ENCODE measurements at regions not wholly inside any gene's neighbourhood (a gene's known extent, or its start where the extent isn't known, plus 50 kb on each side); places are given as distances from the start of the nearest gene placed in this dataset.
"Not testable (repeated sequence)": the region's sequence is repeated elsewhere in the genome, so short reads cannot be mapped to it uniquely, and the experiment has no call there.

DNA sequence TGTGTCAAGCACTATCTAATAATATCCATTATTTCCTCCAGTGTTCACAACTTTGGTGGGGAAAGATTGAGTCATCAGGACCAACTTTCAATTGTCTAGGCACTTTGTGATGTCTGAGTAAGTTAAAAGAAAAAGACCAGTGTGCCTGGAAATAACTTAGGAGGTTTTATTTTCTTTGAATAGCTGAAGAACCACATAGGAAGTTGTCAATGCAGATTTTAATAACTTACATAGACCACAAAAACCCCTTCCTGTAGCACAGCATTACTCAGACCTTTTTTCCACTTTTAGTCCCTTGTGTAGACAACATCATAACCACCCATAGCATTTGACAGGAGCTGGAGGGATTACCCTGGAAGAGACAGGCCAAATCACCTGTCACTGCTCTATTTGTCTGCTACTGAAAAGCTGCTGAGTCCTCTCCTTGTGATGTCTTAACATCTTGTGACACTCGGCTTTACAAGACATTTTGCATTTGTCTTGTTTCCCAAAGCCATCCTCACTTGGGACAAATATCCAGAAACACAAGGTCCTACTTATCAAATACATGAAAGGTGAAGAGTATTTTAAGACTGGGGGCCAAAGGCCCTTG is 241.5 kb upstream of the PTER start:
- Mint-ChIP-seq H3K9me3 (peaks cover 0 to 6% (median 0%) of the 10 kb centered on the region in 3 donors), H3K4me1 (peaks cover 0 to 15% (median 10%) of the 10 kb centered on the region in 3 donors), H3K27ac (no peak overlapping the region), H3K4me3 (no peak overlapping the region), H3K36me3 (no peaks in the 10 kb centered on the region), H3K27me3 (no peaks in the 10 kb centered on the region)
- WGBS (ENCODE audit: insufficient coverage), result 40% methylated on average over 1 of the region's 1 CpG
- no peak overlapping the region for H3K4me3 ChIP-seq (ENCODE audit: control insufficient read depth in 1 of 2, extremely low read depth in 1 of 2, low read length in 1 of 2)
- DNase-seq (no peak), ATAC-seq (replicated peaks in 1 of 4) (peak in 2 of 4 experiments; percentile 27 to 31)
- no peak overlapping the region for H3K27ac ChIP-seq (ENCODE audit: low read length)
- H3K27me3 ChIP-seq (replicated peaks in 1 of 2; ENCODE audit: control insufficient read depth in 2 of 2, extremely low read depth in 1 of 2, insufficient read depth in 2 of 2, low read length in 1 of 2), result no peaks in the 10 kb centered on the region
- POLR2A ChIA-PET, result no interaction called here
- no peaks in the 10 kb centered on the region for H3K36me3 ChIP-seq (ENCODE audit: control insufficient read depth in 2 of 2, extremely low read depth in 1 of 2, insufficient read depth in 1 of 2, low read length in 1 of 2)
- CTCF ChIA-PET, result interaction anchor here in 1 of 2 donors (0.5 kb wide), 1 partner anchor 349 kb away, joined by 7 read pairs; no protein-coding TSS in a partner anchor
- no peaks in the 10 kb centered on the region for H3K4me1 ChIP-seq (ENCODE audit: control insufficient read depth in 1 of 2, extremely low read depth in 1 of 2, insufficient read depth in 2 of 2, low read length in 2 of 2)
- no peaks in the 10 kb centered on the region for H3K9me3 ChIP-seq

DNA sequence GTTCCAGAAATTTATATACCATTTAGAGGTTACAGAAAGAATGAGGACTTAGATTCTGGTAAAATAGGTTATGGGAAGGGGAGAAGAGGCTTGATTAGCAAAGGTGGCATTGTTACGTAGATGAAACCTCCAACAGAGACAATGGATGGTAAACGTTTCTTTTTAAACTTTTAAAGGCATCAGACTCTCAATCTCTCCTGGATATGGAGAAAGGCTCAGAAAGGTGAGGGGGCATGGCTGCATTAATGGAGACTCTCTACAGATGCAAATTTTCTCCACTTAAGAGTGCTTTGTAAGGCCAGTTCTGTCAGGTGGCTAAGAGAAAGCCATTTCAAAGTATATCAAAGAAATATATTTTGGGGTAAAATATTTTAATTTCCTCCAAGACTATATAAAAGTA is 240.9 kb upstream of the PTER start:
- Mint-ChIP-seq H3K27me3 (no peaks in the 10 kb centered on the region), H3K4me1 (peaks cover 0 to 15% (median 10%) of the 10 kb centered on the region in 3 donors), H3K27ac (no peak overlapping the region), H3K9me3 (peaks cover 0 to 6% (median 6%) of the 10 kb centered on the region in 3 donors), H3K4me3 (no peak overlapping the region), H3K36me3 (no peaks in the 10 kb centered on the region)
- Histone ChIP-seq H3K4me1 (ENCODE audit: control insufficient read depth in 1 of 2, extremely low read depth in 1 of 2, insufficient read depth in 2 of 2, low read length in 2 of 2) (no peaks in the 10 kb centered on the region), H3K4me3 (ENCODE audit: control insufficient read depth in 1 of 2, extremely low read depth in 1 of 2, low read length in 1 of 2) (no peak overlapping the region), H3K36me3 (ENCODE audit: control insufficient read depth in 2 of 2, extremely low read depth in 1 of 2, insufficient read depth in 1 of 2, low read length in 1 of 2) (no peaks in the 10 kb centered on the region), H3K9me3 (no peaks in the 10 kb centered on the region), H3K27me3 (replicated peaks in 1 of 2; ENCODE audit: control insufficient read depth in 2 of 2, extremely low read depth in 1 of 2, insufficient read depth in 2 of 2, low read length in 1 of 2) (no peaks in the 10 kb centered on the region), H3K27ac (ENCODE audit: low read length) (no peak overlapping the region)
- no CpG with 5 or more reads among the region's 2 CpGs for WGBS (ENCODE audit: insufficient coverage)
- no peak for ATAC-seq (replicated peaks in 1 of 4)
- CTCF ChIA-PET, result no interaction called here
- POLR2A ChIA-PET, result no interaction called here
- no peak for DNase-seq

DNA sequence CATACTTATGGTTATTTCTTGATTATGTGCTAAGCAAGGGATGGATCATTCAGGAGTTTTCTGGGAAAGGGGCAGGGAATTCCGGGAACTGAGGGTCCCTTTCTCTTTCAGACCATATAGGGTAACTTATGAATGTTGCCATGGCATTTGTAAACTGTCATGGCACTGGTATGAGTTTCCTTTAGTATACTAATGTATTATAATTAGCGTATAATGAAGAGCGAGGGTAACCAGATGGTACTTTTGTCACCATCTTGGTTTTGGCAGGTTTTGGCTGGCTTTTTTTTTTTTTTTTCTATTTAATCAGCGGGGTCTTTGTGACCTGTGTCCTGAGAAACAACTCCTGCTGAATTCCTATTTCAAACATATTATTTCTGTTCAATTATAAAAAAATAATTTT is 237.6 kb upstream of the PTER start:
- H3K4me3 ChIP-seq (ENCODE audit: control insufficient read depth in 1 of 2, extremely low read depth in 1 of 2, low read length in 1 of 2), result no peak overlapping the region
- Mint-ChIP-seq H3K36me3 (no peaks in the 10 kb centered on the region), H3K27me3 (peaks cover 0 to 4% of the 10 kb centered on the region in 2 donors), H3K9me3 (peaks cover 0 to 10% (median 7%) of the 10 kb centered on the region in 3 donors), H3K4me3 (no peak overlapping the region), H3K4me1 (peaks cover 0 to 15% (median 10%) of the 10 kb centered on the region in 3 donors), H3K27ac (no peak overlapping the region)
- H3K9me3 ChIP-seq, result no peaks in the 10 kb centered on the region
- ATAC-seq (replicated peaks in 1 of 4), result no peak
- CTCF ChIA-PET, result no interaction called here
- no CpG with 5 or more reads among the region's 4 CpGs for WGBS (ENCODE audit: insufficient coverage)
- H3K27me3 ChIP-seq (replicated peaks in 1 of 2; ENCODE audit: control insufficient read depth in 2 of 2, extremely low read depth in 1 of 2, insufficient read depth in 2 of 2, low read length in 1 of 2), result no peaks in the 10 kb centered on the region
- H3K27ac ChIP-seq (ENCODE audit: low read length), result no peak overlapping the region
- no peaks in the 10 kb centered on the region for H3K4me1 ChIP-seq (ENCODE audit: control insufficient read depth in 1 of 2, extremely low read depth in 1 of 2, insufficient read depth in 2 of 2, low read length in 2 of 2)
- POLR2A ChIA-PET, result no interaction called here
- no peak for DNase-seq
- no peaks in the 10 kb centered on the region for H3K36me3 ChIP-seq (ENCODE audit: control insufficient read depth in 2 of 2, extremely low read depth in 1 of 2, insufficient read depth in 1 of 2, low read length in 1 of 2)

DNA sequence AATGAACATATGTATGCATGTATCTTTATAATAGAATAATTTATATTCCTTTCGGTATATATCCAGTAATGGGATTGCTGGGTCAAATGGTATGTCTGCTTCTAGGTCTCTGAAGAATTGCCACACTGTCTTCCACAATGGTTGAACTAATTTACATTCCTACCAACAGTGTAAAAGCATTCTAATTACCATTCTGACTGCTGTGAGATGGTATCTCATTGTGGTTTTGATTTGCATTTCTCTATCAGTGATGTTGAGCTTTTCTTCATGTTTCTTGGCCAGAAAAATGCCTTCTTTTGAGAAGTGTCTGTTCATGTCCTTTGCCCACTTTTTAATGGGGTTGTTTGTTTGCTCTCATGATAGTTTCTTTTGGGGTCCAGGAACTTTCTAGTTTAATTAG is 213.2 kb upstream of the PTER start:
- POLR2A ChIA-PET; H3K4me1 ChIP-seq (ENCODE audit: control insufficient read depth in 1 of 2, extremely low read depth in 1 of 2, insufficient read depth in 2 of 2, low read length in 2 of 2); H3K36me3 Mint-ChIP-seq; H3K4me1 Mint-ChIP-seq; H3K27ac ChIP-seq (ENCODE audit: low read length); H3K9me3 ChIP-seq; DNase-seq; H3K4me3 Mint-ChIP-seq; H3K27me3 ChIP-seq (replicated peaks in 1 of 2; ENCODE audit: control insufficient read depth in 2 of 2, extremely low read depth in 1 of 2, insufficient read depth in 2 of 2, low read length in 1 of 2); H3K36me3 ChIP-seq (ENCODE audit: control insufficient read depth in 2 of 2, extremely low read depth in 1 of 2, insufficient read depth in 1 of 2, low read length in 1 of 2); H3K27ac Mint-ChIP-seq; H3K27me3 Mint-ChIP-seq; ATAC-seq (replicated peaks in 1 of 4); H3K4me3 ChIP-seq (ENCODE audit: control insufficient read depth in 1 of 2, extremely low read depth in 1 of 2, low read length in 1 of 2); CTCF ChIA-PET: not testable (repeated sequence)
- peaks cover 17 to 40% (median 21%) of the 10 kb centered on the region in 3 donors for H3K9me3 Mint-ChIP-seq
- no CpG with 5 or more reads among the region's 1 CpG for WGBS (ENCODE audit: insufficient coverage)

DNA sequence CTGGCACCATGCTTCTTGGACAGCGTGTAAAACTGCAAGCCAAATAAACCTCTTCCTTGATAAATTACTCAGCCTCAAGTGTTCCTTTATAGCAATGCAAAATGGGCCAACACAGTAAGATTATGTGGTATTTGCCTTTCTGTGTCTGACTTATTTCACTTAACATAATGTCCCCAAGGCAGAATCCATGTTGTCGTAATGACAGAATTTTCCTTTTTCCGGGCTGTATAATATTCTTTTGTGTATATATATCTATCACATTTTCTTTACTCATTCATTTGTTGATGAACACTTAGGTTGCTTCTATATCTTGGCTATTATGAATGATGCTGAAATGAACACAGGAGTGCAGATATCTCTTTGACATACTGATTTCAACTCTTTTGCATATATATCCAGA is 209.1 kb upstream of the PTER start:
- Mint-ChIP-seq H3K27me3 (no peaks in the 10 kb centered on the region), H3K36me3 (no peaks in the 10 kb centered on the region), H3K4me3 (no peak overlapping the region), H3K27ac (no peak overlapping the region), H3K9me3 (peaks cover 3 to 22% (median 12%) of the 10 kb centered on the region in 3 donors), H3K4me1 (no peaks in the 10 kb centered on the region)
- DNase-seq (no peak), ATAC-seq (replicated peaks in 1 of 4) (no peak)
- Histone ChIP-seq H3K27ac (ENCODE audit: low read length) (no peak overlapping the region), H3K4me1 (ENCODE audit: control insufficient read depth in 1 of 2, extremely low read depth in 1 of 2, insufficient read depth in 2 of 2, low read length in 2 of 2) (no peaks in the 10 kb centered on the region), H3K36me3 (ENCODE audit: control insufficient read depth in 2 of 2, extremely low read depth in 1 of 2, insufficient read depth in 1 of 2, low read length in 1 of 2) (no peaks in the 10 kb centered on the region), H3K9me3 (no peaks in the 10 kb centered on the region), H3K4me3 (ENCODE audit: control insufficient read depth in 1 of 2, extremely low read depth in 1 of 2, low read length in 1 of 2) (no peak overlapping the region), H3K27me3 (replicated peaks in 1 of 2; ENCODE audit: control insufficient read depth in 2 of 2, extremely low read depth in 1 of 2, insufficient read depth in 2 of 2, low read length in 1 of 2) (peaks cover 0 to 2% of the 10 kb centered on the region in 2 experiments)
- CTCF ChIA-PET, result no interaction called here
- WGBS (ENCODE audit: insufficient coverage), result no CpG with 5 or more reads among the region's 3 CpGs
- POLR2A ChIA-PET, result no interaction called here

DNA sequence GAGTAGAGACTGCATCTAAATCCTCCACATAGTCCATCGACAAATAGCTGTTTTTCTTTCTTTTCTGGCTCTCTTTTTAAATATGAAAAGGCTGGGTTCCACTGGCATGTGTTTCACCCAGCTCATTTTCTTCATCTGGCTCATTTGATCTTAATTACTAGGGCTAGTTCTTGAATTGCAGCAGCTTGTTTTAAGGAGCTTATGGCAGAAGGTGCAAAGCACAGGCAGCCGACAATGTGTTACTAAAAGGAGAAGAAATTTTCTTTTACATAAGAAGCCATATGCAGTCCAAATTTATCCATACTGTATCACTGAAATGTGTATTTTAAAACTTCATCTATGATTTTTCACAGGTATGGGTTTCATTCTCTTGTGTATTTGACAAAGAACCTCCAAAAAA is 205.6 kb upstream of the PTER start:
- Histone ChIP-seq H3K27ac (ENCODE audit: low read length) (no peak overlapping the region), H3K27me3 (replicated peaks in 1 of 2; ENCODE audit: control insufficient read depth in 2 of 2, extremely low read depth in 1 of 2, insufficient read depth in 2 of 2, low read length in 1 of 2) (peaks cover 0 to 2% of the 10 kb centered on the region in 2 experiments), H3K4me3 (ENCODE audit: control insufficient read depth in 1 of 2, extremely low read depth in 1 of 2, low read length in 1 of 2) (no peak overlapping the region), H3K36me3 (ENCODE audit: control insufficient read depth in 2 of 2, extremely low read depth in 1 of 2, insufficient read depth in 1 of 2, low read length in 1 of 2) (no peaks in the 10 kb centered on the region), H3K4me1 (ENCODE audit: control insufficient read depth in 1 of 2, extremely low read depth in 1 of 2, insufficient read depth in 2 of 2, low read length in 2 of 2) (no peaks in the 10 kb centered on the region), H3K9me3 (no peaks in the 10 kb centered on the region)
- ATAC-seq (replicated peaks in 1 of 4) (no peak), DNase-seq (no peak)
- no peak overlapping the region for H3K27ac Mint-ChIP-seq
- ChIA-PET POLR2A (no interaction called here), CTCF (interaction anchor here in 1 of 2 donors (0.7 kb wide), 1 partner anchor 43 kb away, joined by 3 read pairs; no protein-coding TSS in a partner anchor)
- 100% methylated on average over 1 of the region's 2 CpGs for WGBS (ENCODE audit: insufficient coverage)
- H3K36me3 Mint-ChIP-seq, result no peaks in the 10 kb centered on the region
- no peaks in the 10 kb centered on the region for H3K4me1 Mint-ChIP-seq
- peaks cover 0 to 7% (median 6%) of the 10 kb centered on the region in 3 donors for H3K9me3 Mint-ChIP-seq
- H3K4me3 Mint-ChIP-seq, result no peak overlapping the region
- H3K27me3 Mint-ChIP-seq, result peaks cover 0 to 6% of the 10 kb centered on the region in 2 donors

Data from T-cell (primary cell).